Memory B cell (primary cell): ENCODE measurements at regions not wholly inside any gene's neighbourhood (a gene's known extent, or its start where the extent isn't known, plus 50 kb on each side); places are given as distances from the start of the nearest gene placed in this dataset.

ENCODE experiments used
- ATAC-seq: fragments of 150-1000 bp; cut with Tn5 transposase; 2 replicates; pipeline ENCODE4 v1.10.0; 2021; ENCODE audit warnings: low read depth, mild to moderate bottlenecking, moderate library complexity
- DNase-seq, 2 donors: peaks; one replicate each; pipeline ENCODE4 v3.0.0; 2022; ENCODE audit warnings: low spot score in 2 of 2
- H3K27ac Mint-ChIP-seq: one replicate; pipeline ENCODE4 v1.8.0; 2022; ENCODE audit warnings: mild to moderate bottlenecking, moderate library complexity, mixed read lengths
- H3K27me3 Mint-ChIP-seq: one replicate; pipeline ENCODE4 v1.8.0; 2022; ENCODE audit warnings: mixed read lengths
- H3K36me3 Mint-ChIP-seq: one replicate; pipeline ENCODE4 v1.8.0; 2022; ENCODE audit warnings: mild to moderate bottlenecking, mixed read lengths
- H3K4me1 Mint-ChIP-seq: one replicate; pipeline ENCODE4 v1.8.0; 2022; ENCODE audit warnings: mixed read lengths
- H3K4me3 Mint-ChIP-seq: one replicate; pipeline ENCODE4 v1.8.0; 2022; ENCODE audit warnings: mild to moderate bottlenecking, moderate library complexity, mixed read lengths
- H3K9me3 Mint-ChIP-seq: one replicate; pipeline ENCODE4 v1.8.0; 2022; ENCODE audit warnings: mixed read lengths

- DNase-seq (no peak), ATAC-seq (no peak)
- H3K9me3 Mint-ChIP-seq = no peaks in the 10 kb centered on the region
- H3K4me3 Mint-ChIP-seq = no peak overlapping the region
- H3K36me3 Mint-ChIP-seq = no peaks in the 10 kb centered on the region
- no peaks in the 10 kb centered on the region for H3K4me1 Mint-ChIP-seq
- no peak overlapping the region for H3K27ac Mint-ChIP-seq
- H3K27me3 Mint-ChIP-seq = no peaks in the 10 kb centered on the region
These were observed 50.8 kb upstream of the NEK7 start for GRCh38 chr1:198106011-198106410.
